Cerebellar cortex (tissue), 1 donor: ENCODE measurements at regions not wholly inside any gene's neighbourhood (a gene's known extent, or its start where the extent isn't known, plus 50 kb on each side); places are given as distances from the start of the nearest gene placed in this dataset.

ENCODE experiments used
- DNase-seq: peaks from one replicate; pipeline ENCODE4 v3.0.0-alpha.2; 2015; ENCODE audit warnings: low spot score

DNA sequence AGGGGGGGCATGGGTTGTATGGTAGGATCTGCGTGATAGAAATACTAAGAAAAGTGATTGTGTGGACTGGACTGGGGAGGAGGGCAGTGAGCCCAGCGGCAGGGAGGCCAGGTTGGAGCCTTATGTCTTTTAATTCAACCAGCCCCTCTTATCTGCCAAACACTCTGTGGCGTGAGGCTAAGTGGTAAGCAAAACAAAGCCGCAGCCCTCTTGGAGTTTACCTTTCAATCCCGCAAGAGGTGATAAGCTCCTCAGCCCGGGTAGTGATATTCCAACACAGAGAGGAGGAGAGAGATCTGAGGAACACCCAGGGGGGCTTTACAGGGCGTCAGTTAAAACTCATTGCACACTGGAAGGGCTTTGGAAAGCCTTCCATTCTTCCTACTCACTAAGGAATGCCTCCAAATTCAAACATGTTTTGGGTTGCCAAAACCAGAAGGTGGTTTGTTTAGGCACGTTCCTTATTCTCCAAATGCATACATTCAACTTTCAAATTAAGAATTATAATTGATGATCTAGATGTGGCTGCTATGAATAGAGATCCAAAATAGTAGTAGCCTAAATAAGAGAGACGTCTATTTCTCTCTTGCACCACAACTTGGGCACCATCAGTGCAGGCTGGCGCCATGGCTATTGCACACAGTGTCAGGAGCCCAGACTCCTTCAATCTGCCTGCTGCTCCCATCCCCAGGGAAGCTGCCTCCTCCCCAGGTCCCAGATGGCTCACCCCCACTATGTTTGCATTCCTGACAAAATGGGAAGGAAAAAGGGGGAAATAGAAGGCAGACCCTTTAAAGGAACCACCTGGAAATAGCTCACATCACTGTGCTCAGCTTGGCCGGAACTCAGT lies 75.1 kb upstream of the FSTL4 start:
- no peak for DNase-seq

DNA sequence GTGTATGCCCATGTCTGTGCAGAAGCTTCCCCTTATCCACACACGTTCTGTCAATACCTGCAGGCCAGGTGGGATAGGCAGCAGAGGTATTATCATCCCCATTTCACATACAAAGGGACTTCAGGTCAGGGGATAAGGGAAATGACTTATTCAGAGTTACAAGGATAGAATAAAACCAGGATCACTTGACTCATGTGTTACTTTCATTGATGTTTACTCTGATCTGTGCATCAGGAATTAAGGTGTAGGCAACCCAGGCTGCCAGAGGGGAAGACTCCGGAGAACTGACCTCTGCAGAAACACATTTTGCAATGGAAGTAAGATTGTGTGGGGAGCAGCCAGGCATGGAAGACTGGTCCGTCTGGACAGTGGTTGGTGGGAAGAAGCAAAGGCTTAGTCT lies 74.2 kb upstream of the FSTL4 start:
- DNase-seq: no peak

GRCh38 chr5:133685402-133686018 lies 73.2 kb upstream of the FSTL4 start:
- DNase-seq: no peak

DNA sequence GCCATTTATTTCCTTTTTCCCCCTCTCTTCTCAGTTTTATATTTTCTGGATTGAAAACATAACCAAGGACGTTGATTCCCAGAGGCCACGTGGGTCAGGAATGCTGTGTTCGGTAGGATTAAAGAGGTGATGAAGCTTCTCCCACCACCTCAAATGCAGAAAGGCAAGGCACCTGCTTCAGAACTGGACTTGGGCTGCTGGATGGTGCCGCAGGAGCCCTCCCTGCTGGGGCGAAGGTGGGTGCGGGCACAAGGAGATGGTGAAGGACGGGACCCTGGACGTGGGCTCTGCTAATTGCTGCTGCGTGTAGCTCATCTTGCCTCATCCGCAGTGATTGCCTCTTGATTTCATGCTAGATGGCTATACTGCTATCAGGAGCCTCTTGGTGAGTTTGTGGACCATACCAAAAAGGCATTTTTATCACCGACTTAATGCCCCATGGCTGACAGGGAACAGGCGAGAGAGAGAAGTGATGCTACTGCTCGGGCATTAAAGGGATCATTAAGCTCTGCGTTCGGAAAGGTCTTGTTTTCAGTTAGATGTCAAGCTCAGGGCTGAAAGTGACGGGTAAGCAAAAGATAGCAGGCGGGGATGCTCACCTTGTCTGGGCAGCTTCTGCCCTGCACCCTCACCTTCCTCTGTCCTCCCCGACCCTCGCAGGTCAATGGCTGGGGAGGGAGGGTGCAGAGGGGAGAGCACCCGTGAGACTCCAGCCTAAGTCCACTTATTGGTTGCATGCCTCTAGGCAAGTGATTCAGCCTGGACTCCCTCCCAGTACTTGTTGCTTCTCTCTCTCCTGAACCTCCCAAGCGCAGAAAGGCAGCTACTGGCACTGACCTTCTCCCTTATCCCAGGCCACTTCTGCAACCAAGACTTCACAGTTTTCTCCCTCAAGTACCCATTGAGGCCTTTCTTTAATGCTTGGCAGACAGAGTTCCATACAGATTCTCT lies 71.6 kb upstream of the FSTL4 start:
- no peak for DNase-seq

DNA sequence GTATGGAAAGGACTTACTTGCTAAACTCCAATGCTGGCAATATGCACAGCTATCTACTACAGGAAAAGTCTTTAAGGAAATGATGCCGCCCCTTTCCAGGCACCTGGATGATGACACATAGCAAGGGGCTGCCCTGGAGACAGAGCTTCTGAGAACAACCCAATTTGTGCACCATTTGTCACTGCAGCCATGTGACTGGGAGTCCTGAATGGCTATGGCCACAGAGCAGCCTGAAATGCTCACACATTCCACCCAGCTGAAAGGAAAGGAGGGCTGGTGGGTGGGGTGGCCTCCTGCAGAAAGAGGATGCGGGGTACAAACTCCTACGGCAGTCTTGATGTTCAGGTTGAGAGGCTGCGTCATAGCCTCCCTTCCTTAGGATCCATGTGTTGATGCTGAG lies 70.1 kb upstream of the FSTL4 start:
- DNase-seq: no peak

DNA sequence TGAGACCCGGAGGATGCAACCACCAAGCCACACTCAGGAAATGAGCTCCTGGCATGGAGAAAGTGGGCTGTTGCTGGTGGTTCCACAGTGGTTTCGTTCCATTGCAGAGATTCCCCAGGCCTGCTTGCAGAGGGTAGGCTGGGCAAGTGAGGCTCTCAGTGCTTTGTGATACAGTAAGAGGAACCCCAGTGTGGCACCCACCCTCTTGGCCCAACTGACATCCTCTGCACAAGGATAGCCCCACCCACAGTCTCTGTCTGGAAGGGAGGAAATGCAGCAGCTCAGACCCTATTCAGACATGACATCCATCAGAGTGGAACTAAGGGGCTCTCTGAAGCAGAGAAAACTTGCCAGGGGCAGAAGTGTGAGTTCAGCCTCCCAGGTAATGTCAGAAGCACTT lies 69.6 kb upstream of the FSTL4 start:
- no peak for DNase-seq

DNA sequence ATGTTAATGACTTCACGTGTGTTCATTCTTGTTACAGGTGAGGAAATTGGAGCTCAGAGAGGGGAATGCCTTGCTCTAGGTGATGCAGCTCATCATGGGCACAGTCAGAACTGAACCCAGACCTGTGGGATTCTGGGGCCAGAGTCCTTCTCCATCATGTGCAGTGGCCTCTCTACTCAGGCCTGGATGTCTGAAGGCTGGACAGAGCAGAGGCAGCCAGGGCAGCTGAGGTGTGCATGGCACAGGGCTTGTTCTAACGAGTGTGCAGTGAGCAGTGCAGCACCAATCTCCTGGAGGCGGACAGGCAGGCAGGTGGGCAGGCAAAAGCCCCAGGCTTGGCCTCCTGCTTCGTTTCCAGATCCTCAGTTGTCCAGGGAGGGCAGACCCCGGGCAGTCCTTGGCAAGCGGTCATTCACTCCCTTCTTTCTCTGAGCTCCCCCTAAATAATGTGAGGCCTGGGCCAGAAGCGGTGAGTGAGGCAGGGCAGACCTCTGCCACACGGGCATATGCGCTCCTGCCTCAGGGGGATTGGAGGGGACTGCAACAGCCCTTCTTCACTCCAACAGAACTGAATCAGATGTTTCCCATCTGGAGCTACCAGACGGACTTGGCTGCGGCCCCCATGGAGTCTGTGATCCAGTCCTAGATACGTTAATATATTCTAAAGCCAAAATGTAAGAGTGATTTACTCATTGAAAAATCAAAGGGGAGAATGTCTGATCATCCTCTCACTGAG lies 68.7 kb upstream of the FSTL4 start:
- no peak for DNase-seq

DNA sequence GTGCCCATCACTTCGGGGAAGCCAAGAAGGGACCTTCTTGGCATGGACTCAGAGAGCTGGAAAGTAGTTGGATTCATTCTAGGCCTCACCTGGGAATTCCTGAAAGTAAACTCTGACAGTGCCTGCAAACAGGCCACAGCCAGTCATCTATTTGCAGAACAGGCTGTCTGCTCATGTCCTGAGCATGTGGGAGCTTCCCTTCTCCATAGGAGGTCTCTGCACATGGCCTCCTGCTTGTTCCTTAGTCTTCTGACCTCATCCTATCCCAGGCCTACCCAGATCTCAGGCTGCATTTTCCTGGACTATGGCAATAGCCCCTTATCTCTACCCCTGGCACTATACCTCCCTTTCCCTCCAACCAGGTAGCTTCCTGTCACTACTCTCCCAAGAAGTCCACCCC lies 67.2 kb upstream of the FSTL4 start:
- no peak for DNase-seq

- peak; percentile 38 for DNase-seq
Measured at GRCh38 chr5:133675376-133676154, 63.2 kb upstream of the FSTL4 start.

GRCh38 chr5:133670336-133670735 lies 58.0 kb upstream of the FSTL4 start:
- no peak for DNase-seq

GRCh38 chr5:133669472-133669871 lies 57.1 kb upstream of the FSTL4 start:
- DNase-seq: no peak

DNA sequence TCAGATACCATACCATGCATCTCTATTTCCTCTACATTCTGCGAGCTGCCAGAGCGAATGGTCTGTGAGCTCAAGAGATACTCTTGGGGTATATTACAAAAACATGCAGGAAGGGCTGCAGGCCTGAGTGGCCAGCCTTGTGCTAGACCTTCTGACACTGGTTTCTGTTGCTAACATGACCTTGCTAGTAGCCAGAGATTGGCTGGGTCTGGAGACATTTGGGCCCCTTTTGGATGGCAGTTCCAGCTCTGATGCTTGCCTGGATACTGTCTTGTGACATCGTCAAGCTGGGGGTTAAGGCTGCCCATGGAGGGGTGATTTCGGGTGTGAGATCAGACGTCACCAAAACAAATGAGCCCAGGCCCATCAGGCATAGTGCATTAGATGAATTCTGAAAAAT lies 56.1 kb upstream of the FSTL4 start:
- no peak for DNase-seq

DNA sequence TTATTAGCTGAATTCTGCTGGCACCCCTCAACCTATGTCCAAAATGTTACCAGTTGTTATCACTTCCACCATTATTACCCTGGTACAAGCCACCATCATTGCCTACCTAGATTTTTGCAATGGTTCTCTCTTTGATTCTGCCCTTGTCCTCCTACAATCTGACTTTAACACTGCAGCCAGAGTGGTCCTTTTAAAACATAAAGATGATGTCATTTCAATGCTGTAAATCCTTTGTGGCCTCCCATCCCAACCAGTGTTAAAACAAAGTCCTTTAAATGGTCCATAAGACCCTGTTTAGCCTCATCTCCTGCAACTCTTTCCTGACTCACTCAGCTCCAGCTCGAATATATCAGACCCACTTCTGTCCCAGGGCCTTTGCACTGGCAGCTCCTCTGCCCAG lies 54.9 kb upstream of the FSTL4 start:
- no peak for DNase-seq

DNA sequence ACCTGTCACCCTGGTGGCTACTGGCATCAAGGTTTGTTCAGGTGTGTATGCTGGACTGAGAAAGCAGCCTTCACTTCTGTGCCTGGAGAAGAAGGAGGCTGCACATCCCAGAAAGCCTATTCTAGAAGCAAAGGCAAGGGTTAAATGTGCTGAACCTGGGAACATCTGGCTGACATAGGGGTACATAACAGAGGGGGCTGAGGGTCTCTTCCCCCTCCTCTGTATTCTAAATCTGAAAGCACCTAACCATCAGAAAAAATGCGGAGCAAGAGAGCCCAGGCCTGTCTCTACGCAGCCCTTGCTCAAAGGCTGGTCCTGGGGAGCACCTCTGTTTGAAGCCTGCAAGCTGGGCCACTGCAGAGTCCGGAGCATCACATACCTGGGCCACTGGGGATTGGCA lies 53.2 kb upstream of the FSTL4 start:
- DNase-seq: no peak

DNA sequence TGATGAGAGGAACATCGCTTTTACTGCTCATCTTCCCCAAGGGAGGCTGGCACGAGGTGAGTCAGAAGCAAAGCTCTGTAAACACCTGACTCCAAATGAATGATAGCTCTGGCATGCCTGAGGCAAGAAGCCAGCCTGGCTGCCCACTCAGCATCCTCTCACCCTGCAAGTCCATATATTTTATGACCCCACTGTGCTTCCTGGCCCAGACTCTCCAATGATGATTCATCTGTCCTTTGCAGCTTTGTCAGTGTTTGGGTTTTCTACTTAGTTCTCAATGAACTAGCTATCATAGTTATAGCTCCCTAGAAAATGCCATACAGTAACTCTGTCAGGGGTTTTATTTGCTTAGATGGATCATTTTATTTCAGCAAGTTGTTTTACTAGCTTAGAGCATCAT lies 52.1 kb upstream of the FSTL4 start:
- no peak for DNase-seq

GRCh38 chr5:133663397-133664054 lies 51.2 kb upstream of the FSTL4 start:
- DNase-seq: no peak

- DNase-seq: no peak
Measured at GRCh38 chr5:133662578-133662977, 50.2 kb upstream of the FSTL4 start.
